ENCODE measurements at regions not wholly inside any gene's neighbourhood (a gene's known extent, or its start where the extent isn't known, plus 50 kb on each side); places are given as distances from the start of the nearest gene placed in this dataset.
A peak's percentile ranks its signal among the peaks of the same experiment; 100 is the strongest.

DNA sequence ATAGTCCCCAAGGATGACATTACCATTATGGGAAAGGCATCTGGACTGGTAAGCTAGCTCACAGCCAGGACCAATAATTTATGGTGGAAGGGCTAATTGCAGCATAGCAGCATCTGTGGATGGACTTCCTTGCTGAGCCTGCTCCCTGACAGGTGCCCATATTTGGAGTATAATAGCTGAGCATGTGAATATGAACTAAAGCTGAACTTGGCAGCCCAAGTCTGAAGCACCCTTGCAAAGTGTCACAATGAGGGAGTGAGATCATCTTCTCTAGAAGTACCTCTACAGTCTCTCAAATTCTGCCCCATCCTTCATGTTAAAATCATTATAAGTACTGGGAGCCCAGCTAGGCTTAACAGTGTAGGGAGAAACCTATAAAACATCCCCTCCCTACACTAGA, 128.2 kb upstream of the INPP4B start:
- no peak for DNase-seq

DNA sequence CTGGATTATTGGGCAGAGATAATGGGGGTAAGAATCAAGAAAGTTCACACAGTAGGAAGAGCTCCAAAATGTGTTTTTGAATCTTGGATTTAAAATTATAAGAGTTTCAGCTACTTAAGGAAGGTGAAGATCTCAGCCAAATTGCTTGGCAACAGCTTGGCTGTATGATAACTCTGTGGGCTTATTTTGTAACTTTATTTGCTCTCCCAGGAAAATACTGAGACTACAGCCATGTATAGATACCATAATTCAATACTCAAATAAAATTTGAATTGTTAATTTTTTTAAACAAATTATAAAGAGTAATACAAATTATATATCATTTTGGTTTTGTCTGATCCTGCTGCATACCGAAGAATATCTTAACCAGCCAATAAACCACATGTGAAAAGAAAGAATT, 129.5 kb upstream of the INPP4B start:
- DNase-seq = no peak

DNA sequence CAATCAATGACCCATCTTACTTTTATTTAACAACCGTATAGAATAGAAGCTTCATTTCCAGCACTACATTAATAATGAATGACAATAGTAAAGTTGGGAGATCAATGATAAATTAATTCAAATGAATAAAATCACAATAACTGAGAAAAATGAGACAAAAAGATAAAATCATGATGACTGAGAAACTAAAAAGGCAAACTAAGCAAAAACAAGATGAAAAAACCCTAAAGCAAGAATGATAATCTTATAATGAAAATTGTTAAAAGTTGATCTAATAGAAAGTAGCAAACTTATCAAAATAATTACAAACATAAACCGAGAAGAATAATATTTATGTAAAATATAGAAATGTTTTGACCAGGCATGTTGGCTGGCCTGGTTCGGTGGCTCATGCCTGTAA, 130.4 kb upstream of the INPP4B start:
- DNase-seq = no peak

- no peak for DNase-seq
Measured at GRCh38 chr4:142977182-142977581, 131.1 kb upstream of the INPP4B start.

GRCh38 chr4:142983065-142983464, 137.0 kb upstream of the INPP4B start:
- no peak for DNase-seq

- DNase-seq = no peak
Measured at GRCh38 chr4:142983589-142983988, 137.5 kb upstream of the INPP4B start.

DNA sequence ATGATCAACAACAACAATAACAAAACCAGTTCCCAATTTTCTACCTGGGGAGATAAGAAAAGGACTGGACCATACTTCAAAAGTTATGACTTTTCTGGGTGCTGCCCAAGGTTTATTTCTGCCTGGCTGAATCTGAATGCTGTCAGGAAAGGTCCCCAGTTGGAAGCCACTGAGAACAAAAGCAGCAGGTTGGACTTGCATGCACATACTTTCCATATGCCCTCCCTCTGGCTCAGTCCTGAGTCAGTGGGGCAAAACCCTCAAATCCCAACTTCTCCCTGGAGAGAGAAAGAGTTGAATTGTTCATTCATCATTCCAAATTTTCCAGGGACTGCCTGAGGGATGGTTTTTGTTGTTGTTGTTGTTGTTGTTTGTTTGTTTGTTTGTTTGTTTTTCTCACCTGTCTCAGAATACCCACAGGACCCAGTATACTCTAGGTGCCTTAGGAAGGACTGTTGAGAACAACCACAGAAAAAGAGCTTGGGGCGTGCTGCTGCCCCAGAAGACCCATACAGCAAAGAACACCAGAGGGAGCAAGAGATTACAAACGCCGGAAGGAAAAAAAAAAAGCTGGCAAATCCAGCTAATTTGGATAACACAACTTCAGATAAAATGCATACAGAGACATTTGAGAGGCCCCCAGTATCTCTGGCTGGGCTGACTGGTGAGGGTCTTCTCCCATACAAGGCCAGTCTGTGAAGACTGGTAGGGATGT, 138.9 kb upstream of the INPP4B start:
- DNase-seq = no peak

DNA sequence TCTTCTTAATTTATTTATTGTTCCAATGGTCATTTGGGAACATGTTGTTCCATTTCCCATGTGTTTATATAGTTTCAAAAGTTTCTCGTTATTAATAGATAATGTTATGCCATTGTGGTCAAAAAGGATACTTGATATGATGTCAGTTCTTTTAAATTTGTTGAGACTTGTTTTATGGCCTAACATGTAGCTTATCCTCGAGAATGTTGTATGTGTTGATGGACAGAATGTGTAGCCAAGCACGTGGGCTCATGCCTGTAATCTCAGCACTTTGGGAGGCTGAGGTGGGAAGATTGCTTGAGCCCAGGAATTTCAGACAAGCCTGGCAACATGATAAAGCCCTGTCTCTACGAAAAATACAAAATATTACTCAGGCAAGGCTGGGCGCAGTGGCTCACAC, 168.5 kb upstream of the USP38 start:
- DNase-seq = no peak

DNA sequence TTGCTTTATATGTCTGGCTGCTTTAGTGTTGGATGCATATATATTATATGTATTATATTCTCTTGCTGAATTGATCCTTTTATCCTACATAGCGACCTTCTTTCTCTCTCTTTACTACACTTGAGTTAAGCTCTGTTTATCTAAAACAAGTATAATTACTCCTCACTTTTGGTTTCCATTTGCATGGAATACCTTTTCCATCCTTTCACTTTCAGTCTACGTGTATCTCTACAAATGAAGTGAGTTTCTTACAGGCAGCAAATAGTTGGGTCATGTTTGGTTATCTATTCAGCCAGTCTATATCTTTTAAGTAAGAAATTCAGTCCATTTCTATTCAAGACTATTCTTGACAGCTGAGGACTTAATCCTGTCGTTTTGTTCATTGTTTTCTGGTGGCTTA, 167.5 kb upstream of the USP38 start:
- no peak for DNase-seq

DNA sequence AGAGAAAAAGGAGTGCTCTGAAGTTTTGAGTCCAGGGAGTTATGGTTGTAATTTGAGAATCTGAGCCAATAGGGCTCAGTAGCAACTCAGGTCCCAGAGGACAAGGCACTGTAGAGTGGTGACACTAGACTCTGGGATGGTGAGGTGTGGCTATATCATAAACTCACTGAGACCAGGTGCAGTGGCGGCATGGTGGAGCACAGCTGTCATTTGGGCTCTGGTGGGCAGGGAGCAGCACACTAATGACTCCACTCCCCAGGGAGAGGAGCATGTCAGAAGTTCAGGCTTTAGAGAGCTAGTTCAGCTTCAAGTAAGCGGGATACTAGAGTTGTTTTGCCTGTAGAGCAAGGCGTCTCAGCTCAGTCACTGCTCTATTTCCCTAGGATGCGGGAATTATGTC, 165.4 kb upstream of the USP38 start:
- DNase-seq = no peak

DNA sequence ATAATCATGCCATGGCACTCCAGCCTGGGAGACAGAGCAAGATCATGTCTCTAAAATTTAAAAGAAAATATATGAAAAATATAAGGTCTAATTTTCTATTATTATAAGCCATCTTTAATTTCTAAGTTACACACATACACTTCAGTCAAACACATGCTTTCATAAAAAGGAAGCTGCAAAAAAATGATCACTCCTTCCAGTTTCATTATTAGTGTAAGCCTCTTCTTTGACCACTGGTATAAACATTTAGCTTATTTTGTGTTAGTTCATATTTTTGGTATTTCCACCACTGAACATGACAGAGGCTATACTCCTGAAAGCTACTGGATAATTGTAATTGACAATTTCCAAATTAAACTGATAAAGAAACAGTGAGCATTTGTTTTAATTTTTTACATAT, 163.3 kb upstream of the USP38 start:
- DNase-seq = no peak

- DNase-seq = no peak
Measured at GRCh38 chr4:143023239-143023918, 161.3 kb upstream of the USP38 start.

- DNase-seq = peak in 1 of 2 donors; percentile 4
Measured at GRCh38 chr4:143025081-143025704, 159.5 kb upstream of the USP38 start.

- DNase-seq = no peak
Measured at GRCh38 chr4:143026459-143027170, 158.1 kb upstream of the USP38 start.

- DNase-seq = no peak
Measured at GRCh38 chr4:143035661-143036060, 149.1 kb upstream of the USP38 start.

- DNase-seq = no peak
Measured at GRCh38 chr4:143036443-143036842, 148.3 kb upstream of the USP38 start.

DNA sequence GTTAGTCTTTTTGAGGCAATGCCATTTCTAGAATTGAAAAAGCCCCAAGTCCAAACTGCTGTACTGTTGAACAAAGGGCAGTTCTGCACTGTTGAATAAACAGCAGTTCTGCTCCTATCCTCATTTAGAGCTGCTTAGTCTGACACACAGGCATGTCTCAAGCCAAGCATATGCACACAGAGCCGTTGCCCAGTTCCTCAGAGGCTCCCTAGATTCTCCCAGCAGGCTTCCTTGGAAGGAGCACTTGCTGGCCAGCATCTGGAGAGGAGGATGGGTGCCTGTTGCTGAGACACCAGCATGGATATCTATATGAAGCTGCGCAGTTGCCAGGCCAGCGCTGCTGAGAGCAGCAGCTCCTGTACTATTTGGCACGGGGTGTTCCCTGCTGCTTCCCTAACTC, 138.3 kb upstream of the USP38 start:
- no peak for DNase-seq

DNA sequence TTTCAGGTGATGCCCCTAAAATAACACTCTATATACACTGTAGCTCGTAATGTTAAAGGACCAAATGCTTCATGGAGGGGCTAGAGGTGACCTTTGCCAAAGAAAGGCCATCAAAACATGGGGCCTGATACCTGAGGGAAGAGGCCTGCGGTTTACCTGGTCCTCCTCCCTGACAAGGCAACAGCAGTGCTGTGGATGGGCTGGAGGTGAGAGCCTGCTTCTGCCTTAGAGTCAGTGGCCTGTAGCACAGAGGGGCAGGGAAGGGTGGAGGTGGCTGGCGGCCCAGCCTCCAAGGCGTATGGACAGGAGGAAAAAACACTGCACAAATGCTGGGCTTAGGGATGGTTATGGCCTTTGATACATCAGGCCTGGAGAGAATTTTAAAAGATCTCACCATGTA, 137.8 kb upstream of the USP38 start:
- no peak for DNase-seq

DNA sequence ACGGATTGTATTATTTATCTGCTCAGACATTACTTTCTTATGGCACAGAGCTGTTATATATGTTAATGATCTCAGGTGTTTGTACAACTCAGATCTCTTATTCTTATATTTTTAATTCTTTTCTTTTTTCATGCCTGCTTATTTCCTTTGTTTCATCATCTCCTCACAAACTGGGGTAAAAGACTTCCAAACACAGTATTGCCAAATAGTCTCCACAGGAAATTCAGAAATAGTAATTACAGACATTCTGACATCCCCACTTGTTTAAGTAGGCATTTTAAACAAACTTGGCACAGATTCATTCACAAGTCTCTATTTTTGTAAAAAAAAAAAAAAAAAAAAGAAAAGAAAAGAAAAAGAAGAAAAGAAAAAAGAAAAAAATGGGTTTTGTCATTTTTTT, 129.7 kb upstream of the USP38 start:
- no peak for DNase-seq

DNA sequence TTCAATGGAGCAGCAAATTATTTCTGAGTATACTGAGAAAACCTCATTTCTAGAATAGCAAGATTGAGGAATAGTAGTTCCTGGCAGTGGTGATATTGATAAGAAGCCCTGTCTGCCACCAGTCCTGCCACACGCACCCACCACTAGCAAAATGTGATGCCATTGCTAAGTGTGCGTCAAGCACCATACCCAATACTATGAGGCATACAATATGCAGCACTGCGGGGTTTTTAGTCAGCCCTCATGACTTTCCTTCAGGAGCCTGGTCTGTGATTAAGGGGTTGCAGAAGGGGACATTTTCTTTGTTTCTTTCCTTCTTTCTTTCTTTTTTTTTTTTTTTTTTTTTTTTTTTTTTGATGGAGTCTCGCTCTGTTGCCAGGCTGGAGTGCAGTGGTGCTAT, 128.7 kb upstream of the USP38 start:
- DNase-seq = no peak

DNA sequence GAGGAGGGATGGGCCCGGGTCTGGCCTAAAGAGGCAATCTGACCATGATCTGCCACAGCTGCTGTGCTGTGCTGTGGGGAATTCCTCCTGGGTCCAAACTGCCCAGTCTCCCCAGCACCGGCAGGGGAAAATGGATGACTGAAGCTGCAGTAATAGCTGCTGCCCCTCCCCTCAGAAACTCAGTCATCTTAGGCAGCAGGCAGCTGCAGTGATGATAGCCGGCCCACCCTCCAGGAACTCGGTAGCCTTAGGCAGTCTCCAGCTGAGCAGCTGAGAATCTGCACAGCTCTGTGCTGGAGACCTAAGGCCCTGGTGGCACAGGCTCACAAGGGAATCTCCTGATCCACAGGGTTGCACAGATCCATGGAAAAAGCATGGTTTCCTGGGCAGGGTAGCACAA, 113.4 kb upstream of the USP38 start:
- DNase-seq = no peak

DNA sequence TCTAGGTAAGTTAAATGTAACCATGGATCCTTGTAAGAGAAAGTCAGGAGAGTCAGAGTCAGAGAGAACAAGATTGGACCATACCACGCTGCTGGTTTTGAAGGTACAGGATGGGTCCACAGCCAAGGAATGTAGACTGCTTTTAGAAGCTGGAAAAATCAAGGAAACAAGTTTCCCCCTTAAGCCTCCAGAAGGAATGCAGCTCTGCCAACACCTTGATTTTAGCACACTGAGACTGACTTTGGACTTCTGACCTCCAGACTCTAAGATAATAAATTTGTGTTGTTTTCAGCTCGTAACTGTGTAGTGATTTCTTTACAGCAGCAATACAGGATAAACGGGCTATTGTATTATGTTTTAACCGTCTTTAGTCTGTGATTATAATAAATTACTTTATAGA, 108.0 kb upstream of the USP38 start:
- DNase-seq = no peak

GRCh38 chr4:143082701-143083100, 102.0 kb upstream of the USP38 start:
- no peak for DNase-seq

Measured in CD4-positive, alpha-beta T cell treated with Interferon alpha-2 for 1 hour (primary cell).